Stimulated activated CD4-positive, alpha-beta T cell treated with anti-CD3 and anti-CD28 coated beads, Interleukin-12 subunit alpha, Interleukin-12 subunit beta, amount 100 ng/mL, for 24 hours (primary cell): ENCODE measurements at regions not wholly inside any gene's neighbourhood (a gene's known extent, or its start where the extent isn't known, plus 50 kb on each side); places are given as distances from the start of the nearest gene placed in this dataset.
"Not testable (repeated sequence)": the region's sequence is repeated elsewhere in the genome, so short reads cannot be mapped to it uniquely, and the experiment has no call there.

Experiments
- DNase-seq, 2 experiments: peaks; one replicate each; pipeline ENCODE4 v3.0.0-alpha.2; 2020; ENCODE audit warnings: low read depth in 2 of 2

- DNase-seq = no peak
These were observed 154.5 kb upstream of the ZNF217 start for GRCh38 chr20:53748176-53748575.

DNA sequence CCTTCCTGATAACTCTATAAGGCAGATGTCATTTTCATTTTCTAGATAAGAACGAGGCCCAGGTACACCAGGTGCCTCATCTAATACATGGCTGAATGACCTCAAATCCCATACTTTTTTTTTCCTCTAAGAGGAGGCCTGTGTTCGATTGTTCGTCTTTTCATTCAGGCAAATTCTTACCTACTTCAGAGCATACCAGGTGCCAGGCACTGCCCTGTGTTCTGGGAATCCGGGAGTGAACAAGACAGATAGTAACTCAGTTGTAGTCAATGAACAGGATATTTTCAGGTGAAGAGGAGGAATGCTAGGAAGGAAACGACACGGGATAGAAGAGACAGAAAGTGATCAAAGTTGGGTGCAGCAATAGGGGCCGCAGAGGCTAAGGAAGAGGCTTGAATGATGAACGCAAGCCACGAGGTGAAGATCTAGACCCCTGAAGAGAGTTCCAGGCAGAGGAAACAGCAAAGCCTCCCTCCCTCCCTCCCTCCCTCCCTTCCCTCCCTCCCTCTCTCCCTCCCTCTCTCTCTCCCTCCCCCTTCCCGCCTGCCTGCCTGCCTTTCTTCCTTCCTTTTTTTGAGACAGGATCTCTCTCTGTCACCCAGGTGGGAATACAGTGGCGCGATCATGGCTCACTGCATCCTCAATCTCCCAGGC is 150.1 kb upstream of the ZNF217 start:
- no peak for DNase-seq

GRCh38 chr20:53742685-53743081 is 149.0 kb upstream of the ZNF217 start:
- DNase-seq = no peak

GRCh38 chr20:53741726-53742028 is 148.0 kb upstream of the ZNF217 start:
- DNase-seq = no peak

DNA sequence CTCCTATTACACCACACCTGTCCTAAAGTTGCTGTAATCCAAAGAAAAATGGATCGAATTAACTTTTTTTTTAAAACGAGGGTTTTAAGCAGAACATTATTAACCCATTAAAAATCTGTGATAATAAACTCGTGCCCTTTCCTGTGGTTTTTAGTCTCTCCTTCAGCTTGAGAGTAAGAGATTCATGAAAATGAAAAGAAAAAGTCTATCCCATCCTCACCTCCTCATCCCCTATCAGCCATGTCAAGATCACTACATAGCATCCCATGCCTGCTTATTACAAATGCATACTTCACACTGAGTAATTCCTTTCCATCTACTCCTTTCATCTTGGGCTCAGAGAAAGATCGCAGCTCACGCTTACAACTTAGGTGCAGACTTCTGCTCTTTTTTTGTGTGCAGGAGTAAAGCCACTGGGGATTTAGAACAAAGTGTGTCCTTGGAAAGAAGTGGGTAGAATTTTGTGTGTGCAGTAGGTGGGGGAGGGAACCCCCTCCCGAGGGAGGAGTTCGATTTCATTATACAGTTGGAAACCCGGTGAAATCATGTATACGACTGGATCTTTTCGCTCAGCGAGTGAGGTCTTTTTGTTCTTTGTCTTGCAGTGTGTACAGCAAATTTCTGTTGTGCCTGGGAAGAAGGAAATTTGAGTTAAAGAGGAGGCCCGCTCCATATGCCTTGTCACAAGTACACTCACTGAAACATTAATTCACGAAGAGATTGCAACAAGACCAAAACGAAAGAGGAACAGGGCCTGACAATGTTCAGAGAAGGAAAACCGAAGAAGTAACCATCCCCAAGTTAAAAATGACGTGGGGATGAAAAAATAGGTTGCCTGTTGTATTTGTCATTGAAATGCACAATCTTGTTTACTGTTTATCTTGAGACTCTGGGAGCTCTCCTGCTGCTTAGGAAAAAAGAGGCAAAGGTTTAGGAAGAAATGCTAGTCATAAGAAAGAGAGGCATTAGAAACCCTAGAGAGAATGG is 146.5 kb upstream of the ZNF217 start:
- DNase-seq = no peak

DNA sequence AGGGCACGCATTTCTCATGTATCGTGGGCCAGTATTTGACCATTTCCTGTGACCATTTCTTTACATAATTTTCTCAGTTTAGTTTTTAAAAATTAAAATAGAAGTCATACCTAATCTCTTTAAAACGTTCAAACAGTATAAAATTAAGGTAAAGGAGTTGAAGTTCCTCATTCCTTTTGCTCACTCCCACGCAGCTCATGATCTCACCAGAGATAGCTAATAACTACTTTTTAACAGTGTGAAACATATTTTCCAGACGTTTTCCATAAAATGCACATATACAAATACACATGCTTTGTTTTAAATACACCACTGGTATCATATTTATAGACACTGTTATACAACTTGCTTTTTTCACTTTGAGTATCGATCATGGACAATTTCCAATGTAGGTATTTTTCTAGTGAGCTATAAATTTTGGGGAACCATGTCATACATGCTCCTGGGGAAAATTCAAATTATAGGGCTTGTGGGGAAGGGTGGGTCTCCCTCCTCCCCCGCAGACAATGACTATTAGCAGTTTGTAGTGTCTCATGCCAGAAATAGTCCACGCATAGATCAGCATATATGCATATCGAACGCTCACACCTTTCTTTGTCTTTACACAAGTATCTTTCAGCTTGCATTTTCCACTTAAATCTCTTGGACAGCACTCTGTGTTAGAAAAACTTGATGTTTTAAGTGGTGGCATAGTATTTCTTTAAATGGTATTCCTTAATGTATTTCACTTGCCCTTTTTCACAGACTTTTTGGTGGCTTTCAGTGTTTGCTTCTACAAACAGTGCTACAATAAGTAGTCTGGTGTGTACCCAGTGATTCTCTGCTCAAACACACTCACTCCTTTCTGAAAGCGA is 145.5 kb upstream of the ZNF217 start:
- DNase-seq = no peak

DNA sequence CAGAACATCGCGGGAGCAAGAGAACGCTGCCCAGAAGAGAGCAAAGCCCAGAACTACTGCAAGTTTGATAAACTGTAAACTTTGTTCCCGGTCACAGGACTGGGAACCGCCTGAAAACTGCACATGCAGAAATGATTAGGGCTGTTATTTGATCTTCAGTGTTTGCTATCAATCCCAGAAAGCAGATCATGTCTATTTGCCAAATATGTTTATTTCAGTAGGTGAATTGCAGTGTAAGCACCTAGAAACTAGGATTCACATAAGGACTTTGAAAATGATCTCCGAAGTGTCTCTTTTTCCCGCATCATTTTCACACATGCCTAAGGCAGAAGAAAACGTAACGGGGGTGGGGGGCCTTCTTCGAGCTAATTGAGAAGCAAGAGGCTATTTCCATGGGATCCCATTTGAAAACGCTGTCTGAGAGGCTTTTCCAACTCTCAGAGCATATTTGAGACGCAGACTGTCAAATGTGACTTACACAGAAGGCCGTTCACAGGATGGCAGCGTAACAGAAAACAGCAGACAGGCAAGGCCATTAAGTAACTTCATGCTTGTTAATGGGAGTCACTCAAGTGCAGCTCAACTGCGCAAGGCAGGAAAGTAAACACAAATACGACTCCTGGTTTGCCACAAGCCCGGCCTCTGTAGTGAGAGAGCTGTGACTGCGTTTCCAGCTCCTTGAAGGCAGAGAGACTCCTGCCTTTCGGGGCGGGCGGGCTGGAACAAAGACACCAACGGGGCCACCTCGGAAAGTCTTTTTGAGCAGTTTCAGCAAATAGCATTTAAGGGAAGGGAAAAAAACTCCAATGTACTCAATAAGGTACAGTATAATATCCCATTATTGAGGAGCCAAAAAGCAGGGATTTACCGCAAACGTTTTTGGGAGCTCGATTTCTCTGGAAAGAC is 144.7 kb upstream of the ZNF217 start:
- no peak for DNase-seq

DNA sequence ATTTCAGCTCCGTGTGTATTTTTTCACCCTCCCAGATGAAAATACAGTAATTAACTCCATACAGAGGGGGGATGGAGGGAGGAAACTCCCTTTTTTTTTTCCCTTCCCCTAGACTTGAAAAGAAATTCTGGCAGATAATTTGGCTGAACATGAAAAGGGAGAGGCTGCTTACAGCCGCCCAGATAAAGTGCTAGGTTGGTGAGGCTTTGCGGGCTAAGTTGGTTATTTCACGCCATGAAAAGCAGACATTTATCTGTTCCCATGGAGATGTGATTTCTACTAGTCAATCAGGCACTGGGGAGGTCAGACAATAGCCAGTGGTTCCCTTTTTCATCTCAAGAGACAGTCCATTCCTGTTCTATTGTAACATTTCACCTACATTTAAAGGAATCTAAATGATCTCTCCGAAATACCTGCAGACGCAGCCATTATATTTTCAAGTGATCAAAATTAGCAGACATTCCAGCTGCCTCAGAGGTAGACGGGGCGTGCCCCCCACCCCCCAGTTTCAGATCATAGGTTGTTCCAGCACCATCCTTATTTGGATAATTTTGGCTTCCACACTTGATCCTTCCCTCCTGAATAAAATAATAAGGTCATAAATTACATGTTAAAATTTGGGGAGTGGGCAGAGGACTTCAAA is 143.9 kb upstream of the ZNF217 start:
- DNase-seq = no peak

DNA sequence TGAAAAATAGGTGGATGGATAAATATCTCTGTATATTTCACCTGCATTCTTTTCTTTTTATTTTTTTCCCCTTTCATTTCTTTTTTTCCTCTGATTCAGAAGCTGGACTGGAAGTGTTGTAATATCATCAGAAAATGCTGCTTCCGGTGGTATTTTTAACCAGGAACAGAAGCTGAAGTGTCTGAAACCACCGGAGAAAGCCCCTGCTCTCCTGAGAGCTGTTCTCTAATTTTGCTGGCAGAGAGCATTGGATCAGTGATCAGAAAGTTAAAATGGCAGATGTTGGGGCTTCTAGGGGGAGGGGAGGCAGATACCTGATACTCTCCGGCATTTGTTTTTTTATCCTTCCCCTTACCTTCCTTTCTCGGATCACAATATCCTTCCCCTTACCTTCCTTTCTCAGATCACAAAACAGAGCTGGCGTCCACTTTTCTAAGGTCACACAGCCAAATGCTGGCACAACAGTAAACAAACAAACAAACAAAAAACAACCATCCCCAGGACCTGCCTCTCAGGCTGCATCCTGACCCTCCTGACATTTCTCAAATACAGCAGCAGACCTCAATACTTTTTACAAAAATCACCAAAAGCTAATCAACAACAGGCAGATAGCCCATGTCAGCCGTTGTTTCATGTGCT is 143.2 kb upstream of the ZNF217 start:
- DNase-seq = no peak

DNA sequence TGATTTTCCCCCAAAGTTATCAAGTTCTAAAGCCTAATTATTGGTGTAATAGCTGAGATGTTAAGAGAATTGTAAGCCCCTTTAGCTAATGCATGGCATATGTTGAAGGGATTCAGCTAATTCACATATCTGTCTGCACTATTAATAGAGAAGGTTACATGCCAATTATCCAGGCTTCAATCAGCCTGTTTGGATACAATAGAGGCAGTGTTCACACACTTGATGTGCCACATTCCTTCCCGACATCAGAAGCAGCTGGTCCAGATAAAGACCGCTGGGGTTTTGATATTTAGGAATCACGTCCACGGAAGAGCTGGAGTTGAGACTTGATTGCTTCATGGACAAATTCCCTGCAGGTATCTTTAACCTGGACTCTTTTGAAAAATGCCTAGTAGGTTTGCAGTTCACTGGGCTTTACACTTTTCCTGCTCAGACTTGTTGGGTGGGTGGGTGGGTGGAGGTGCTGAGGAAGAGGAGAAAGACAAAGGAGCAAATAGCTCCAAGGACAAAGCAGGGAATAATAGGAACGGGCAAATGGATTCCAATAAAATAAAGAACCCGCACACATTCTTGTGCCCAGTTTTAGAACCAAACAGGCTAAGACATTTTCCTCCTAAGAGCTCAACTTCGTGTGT is 142.6 kb upstream of the ZNF217 start:
- DNase-seq = no peak

GRCh38 chr20:53735536-53736050 is 142.0 kb upstream of the ZNF217 start:
- no peak for DNase-seq

DNA sequence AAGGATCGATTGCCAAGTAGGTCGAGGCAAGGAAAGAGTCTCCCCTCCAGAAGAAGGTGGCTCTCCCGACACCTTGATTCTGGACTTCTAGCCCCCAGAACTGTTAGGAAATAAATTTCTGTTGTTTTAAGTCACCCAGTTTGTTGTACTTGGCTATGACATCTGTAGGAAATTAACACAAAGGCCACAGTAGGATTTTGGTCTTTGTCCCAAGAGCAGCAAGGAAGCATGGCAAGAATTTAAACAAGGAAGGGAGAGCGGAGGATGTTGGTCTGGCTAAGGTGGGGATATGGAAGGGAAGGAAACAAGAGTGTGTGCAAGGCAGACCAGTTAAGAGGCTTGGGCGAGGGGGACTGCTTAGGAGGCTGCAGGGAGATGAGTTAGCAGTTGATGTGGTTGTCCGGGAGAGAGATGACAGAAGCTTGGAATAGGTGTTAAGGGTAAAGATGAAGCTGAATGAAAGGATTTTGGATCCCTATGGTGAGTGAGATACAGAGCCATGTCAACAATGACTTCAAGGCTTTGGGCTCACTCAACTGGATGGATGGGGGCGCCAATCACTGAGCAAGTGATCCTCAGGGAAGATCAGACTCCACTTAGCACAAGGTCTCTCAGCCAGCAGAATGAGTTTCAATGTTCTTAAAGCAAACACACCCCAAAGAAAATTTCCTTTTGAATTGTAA is 140.5 kb upstream of the ZNF217 start:
- no peak for DNase-seq

DNA sequence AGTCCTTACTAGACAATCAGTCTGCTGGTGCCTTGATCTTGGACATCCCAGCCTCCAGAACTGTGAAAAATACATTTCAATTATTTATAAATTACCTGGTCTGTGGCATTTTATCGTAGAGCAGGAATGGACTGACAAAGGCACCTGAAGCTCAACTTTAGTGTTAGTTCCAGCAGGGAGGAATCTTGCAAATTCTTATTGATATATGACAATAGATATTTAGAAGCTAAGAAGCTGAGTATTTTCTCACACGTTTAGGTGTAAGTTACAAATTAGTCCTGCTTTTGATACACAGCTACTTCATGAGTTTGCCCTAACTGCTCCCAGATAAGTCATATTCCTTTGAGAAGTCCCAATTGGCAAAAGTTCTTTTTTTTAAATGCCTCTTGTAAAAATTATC is 138.0 kb upstream of the ZNF217 start:
- no peak for DNase-seq

- no peak for DNase-seq
These were observed 134.7 kb upstream of the ZNF217 start for GRCh38 chr20:53728359-53728758.

DNA sequence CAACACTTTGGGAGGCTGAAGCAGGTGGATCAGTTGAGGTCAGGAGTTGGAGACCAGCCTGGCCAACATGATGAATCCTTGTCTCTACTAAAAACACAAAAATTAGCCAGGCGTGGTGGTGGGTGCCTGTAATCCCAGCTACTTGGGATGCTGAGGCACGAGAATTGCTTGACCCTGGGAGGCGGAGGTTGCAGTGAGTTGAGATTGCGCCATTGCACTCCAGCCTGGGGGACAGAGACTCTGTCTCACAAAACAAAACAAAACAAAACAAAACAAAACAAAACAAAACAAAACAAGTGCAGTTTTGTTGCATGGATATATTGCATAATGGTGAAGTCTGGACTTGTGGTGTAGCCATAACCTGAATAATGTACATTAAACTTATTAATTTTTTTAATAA is 133.6 kb upstream of the ZNF217 start:
- DNase-seq = not testable (repeated sequence)

- DNase-seq = no peak
These were observed 131.9 kb upstream of the ZNF217 start for GRCh38 chr20:53725575-53725970.

DNA sequence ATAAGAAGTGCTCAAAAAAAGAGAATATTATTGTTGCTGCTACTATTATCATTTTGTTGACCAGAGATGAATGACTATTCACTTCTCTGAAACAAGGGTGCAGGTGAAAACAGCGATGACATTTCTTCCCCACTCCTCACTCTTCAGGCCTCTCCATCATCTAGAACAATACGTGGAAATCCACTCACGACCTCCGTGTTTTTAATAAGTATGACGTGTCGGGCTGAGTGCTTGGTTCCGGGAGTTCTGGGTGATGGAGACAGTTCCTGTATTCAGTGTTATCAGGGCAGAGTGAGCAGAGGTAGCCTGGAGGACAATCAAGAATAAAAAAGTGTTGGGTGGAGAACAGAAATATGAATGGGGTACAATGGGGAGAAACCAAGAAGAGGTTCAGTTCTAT is 130.0 kb upstream of the ZNF217 start:
- DNase-seq = no peak

- no peak for DNase-seq
These were observed 129.4 kb upstream of the ZNF217 start for GRCh38 chr20:53723045-53723444.

GRCh38 chr20:53722515-53723036 is 128.9 kb upstream of the ZNF217 start:
- DNase-seq = no peak
